LoVo (cell line): ENCODE measurements at regions not wholly inside any gene's neighbourhood (a gene's known extent, or its start where the extent isn't known, plus 50 kb on each side); places are given as distances from the start of the nearest gene placed in this dataset.

Experiments
- DNase-seq: peaks from one replicate; pipeline ENCODE4 v3.0.0-alpha.2; 2016; ENCODE audit warnings: low spot score

GRCh38 chr4:187236209-187236890 is 512.7 kb upstream of the FAT1 start:
- DNase-seq = no peak

GRCh38 chr4:187238646-187239045 is 515.0 kb upstream of the FAT1 start:
- no peak for DNase-seq

- DNase-seq = no peak
Observed at GRCh38 chr4:187251896-187252295, 528.2 kb upstream of the FAT1 start.

- DNase-seq = no peak
Observed at GRCh38 chr4:187256897-187257296, 533.2 kb upstream of the FAT1 start.

GRCh38 chr4:187258651-187259401 is 535.2 kb upstream of the FAT1 start:
- no peak for DNase-seq

- no peak for DNase-seq
Observed at GRCh38 chr4:187268940-187269339, 545.3 kb upstream of the FAT1 start.

GRCh38 chr4:187270154-187270553 is 546.5 kb upstream of the FAT1 start:
- no peak for DNase-seq

GRCh38 chr4:187271848-187272247 is 548.2 kb upstream of the FAT1 start:
- no peak for DNase-seq

GRCh38 chr4:187274153-187274552 is 550.5 kb upstream of the FAT1 start:
- DNase-seq = no peak

- peak; percentile 9 for DNase-seq
Observed at GRCh38 chr4:187276736-187277408, 553.2 kb upstream of the FAT1 start.

GRCh38 chr4:187283201-187283955 is 559.7 kb upstream of the FAT1 start:
- DNase-seq = no peak

GRCh38 chr4:187286525-187286924 is 562.9 kb upstream of the FAT1 start:
- no peak for DNase-seq

- no peak for DNase-seq
Observed at GRCh38 chr4:187289371-187289770, 565.7 kb upstream of the FAT1 start.

GRCh38 chr4:187294861-187295260 is 571.2 kb upstream of the FAT1 start:
- peak; percentile 79 for DNase-seq

GRCh38 chr4:187301923-187302322 is 578.3 kb upstream of the FAT1 start:
- DNase-seq = no peak

GRCh38 chr4:187302457-187303150 is 578.9 kb upstream of the FAT1 start:
- no peak for DNase-seq

GRCh38 chr4:187304133-187304532 is 580.5 kb upstream of the FAT1 start:
- DNase-seq = no peak

- no peak for DNase-seq
Observed at GRCh38 chr4:187307131-187307530, 583.5 kb upstream of the FAT1 start.

GRCh38 chr4:187309456-187309855 is 585.8 kb upstream of the FAT1 start:
- DNase-seq = peak; percentile 36

GRCh38 chr4:187312299-187312698 is 588.6 kb upstream of the FAT1 start:
- no peak for DNase-seq

GRCh38 chr4:187317799-187318198 is 594.1 kb upstream of the FAT1 start:
- no peak for DNase-seq

- no peak for DNase-seq
Observed at GRCh38 chr4:187321711-187322110, 598.1 kb upstream of the FAT1 start.
